GM12864 (cell line): ENCODE measurements at regions not wholly inside any gene's neighbourhood (a gene's known extent, or its start where the extent isn't known, plus 50 kb on each side); places are given as distances from the start of the nearest gene placed in this dataset.
A peak's percentile ranks its signal among the peaks of the same experiment; 100 is the strongest.

ENCODE experiments used
- DNase-seq: peaks from one replicate; pipeline ENCODE4 v3.0.0-alpha.2; 2011; ENCODE audit warnings: low read depth
- H3K4me3 ChIP-seq: 2 replicates; pipeline ENCODE4 v1.5.1; 2011; ENCODE audit warnings: mild to moderate bottlenecking, low read depth, low read length, control low read depth
- TF ChIP-seq, protein P1 (sequence below): IDR thresholded peaks from 2 replicates; pipeline ENCODE4 v1.5.1; 2011; ENCODE audit warnings: low read depth, mild to moderate bottlenecking, moderate library complexity, low read length, control low read depth, inconsistent platforms; ENCODE audit errors: missing control alignments

DNA sequence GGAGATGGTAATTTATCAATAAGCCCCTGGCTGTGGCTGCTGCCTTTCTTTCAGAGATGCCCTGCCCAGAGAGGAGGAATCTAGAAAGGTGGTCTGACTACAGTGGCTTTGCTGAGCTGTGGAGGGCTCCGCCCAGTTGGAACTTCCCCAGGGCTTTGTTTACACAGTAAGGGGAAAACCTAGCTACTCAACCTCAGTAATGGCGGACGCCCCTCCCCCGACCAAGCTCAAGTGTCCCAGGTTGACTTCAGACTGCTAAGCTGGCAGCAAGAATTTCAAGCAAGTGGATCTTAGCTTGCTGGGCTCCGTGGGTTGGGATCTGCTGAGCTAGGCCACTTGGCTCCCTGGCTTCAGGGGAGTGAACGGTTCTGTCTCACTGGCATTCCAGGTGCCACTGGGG lies 865.4 kb upstream of the ACO1 start:
- no peak overlapping the region for H3K4me3 ChIP-seq
- TF ChIP-seq, protein P1, sequence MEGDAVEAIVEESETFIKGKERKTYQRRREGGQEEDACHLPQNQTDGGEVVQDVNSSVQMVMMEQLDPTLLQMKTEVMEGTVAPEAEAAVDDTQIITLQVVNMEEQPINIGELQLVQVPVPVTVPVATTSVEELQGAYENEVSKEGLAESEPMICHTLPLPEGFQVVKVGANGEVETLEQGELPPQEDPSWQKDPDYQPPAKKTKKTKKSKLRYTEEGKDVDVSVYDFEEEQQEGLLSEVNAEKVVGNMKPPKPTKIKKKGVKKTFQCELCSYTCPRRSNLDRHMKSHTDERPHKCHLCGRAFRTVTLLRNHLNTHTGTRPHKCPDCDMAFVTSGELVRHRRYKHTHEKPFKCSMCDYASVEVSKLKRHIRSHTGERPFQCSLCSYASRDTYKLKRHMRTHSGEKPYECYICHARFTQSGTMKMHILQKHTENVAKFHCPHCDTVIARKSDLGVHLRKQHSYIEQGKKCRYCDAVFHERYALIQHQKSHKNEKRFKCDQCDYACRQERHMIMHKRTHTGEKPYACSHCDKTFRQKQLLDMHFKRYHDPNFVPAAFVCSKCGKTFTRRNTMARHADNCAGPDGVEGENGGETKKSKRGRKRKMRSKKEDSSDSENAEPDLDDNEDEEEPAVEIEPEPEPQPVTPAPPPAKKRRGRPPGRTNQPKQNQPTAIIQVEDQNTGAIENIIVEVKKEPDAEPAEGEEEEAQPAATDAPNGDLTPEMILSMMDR = no peak
- peak; percentile 31 for DNase-seq

DNA sequence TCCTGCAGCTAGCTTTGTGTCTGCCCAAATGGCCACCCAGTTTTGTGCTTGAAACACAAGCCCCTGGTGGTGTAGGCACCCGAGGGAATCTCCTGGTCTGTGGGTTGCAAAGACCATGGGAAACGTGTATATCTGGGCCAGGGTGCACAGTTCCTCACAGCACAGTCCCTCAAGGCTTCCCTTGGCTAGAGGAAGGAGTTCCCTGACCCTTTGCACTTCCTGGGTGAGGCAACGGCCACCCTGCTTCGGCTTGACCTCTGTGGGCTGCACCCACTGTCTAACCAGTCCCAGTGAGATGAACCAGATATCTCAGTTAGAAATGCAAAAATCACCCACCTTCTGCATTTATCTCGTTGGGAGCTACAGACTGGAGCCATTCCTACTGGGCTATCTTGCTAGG lies 865.0 kb upstream of the ACO1 start:
- TF ChIP-seq, protein P1 = no peak
- H3K4me3 ChIP-seq = no peak overlapping the region

GRCh38 chr9:31519826-31520225 lies 864.6 kb upstream of the ACO1 start:
- no peak for DNase-seq
- TF ChIP-seq, protein P1 = no peak
- H3K4me3 ChIP-seq = no peak overlapping the region

More for the DNA sequence above, 865.0 kb upstream of the ACO1 start:
- no peak for DNase-seq

DNA sequence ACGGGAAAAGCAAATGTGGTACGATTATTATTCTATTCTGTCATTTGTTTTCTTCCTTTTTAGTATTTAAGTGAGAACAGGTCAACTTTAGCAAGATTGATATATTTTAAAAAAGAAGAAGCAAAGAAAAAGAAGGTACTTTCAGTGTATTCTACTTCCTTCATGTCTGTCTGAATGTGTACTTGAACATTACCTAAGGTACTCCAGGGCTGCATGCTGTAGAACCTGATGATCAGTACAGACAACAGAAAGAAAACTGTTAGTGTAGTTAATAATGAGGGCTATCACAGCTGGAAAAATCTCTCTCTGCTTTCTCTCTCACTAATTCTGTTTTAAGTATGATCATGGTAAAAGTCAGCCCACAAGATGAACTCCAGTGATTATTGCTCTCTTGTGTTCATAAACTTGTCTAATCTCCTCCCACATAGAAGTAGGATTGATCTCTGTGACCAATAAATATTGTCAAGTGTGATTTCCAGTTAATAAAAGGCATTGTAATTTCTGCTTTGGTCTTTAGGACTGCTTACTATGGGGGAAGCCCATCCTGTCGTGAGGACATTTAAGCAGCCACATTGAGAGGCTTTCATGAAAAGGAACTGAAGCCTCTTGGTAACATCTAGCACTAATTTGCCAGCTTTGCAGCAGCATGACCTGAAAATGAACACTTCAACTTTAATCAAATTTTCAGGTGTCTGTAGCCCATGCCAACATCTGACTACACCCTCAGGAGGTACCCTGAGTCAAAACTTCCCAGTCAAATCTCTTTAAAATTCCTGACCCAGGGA lies 864.0 kb upstream of the ACO1 start:
- DNase-seq = no peak
- H3K4me3 ChIP-seq = no peak overlapping the region
- TF ChIP-seq, protein P1 = no peak

GRCh38 chr9:31535651-31536050 lies 848.8 kb upstream of the ACO1 start:
- no peak overlapping the region for H3K4me3 ChIP-seq
- no peak for DNase-seq
- TF ChIP-seq, protein P1 = no peak

- no peak overlapping the region for H3K4me3 ChIP-seq
- TF ChIP-seq, protein P1 = no peak
- DNase-seq = no peak
Measured at GRCh38 chr9:31536471-31536870, 848.0 kb upstream of the ACO1 start.
